IMR-90 (cell line): ENCODE measurements at regions not wholly inside any gene's neighbourhood (a gene's known extent, or its start where the extent isn't known, plus 50 kb on each side); places are given as distances from the start of the nearest gene placed in this dataset.

ENCODE experiments used
- ATAC-seq: fragments of 200-7000 bp; cut with Tn5 transposase; 2 replicates; pipeline ENCODE4 v1.9.1; 2020; ENCODE audit warnings: low read depth, mild to moderate bottlenecking, moderate library complexity
- BruUV-seq: library from RNA; stranded (reverse); fragments of 400-500 nt; replicated peaks from 2 replicates; lab custom pipeline; 2021; lab: Mats Ljungman, UMichigan
- CTCF ChIA-PET: fragments of 300-600 bp; formaldehyde crosslinking; extraction: SDS; loops from one replicate; lab custom pipeline; 2021; ENCODE audit warnings: antibody characterized with exemption; lab: Yijun Ruan, JAX
- POLR2A ChIA-PET: fragments of 300-600 bp; sonication (Branson Sonifier 250); formaldehyde crosslinking; loops from one replicate; lab custom pipeline; 2022; ENCODE audit warnings: antibody characterized with exemption; ENCODE audit not compliant: unreplicated experiment; lab: Charles Lee
- DNase-seq: peaks from one replicate; pipeline ENCODE4 v3.0.0; 2013
- H2AFZ ChIP-seq: replicated peaks from 2 replicates; pipeline ENCODE3; 2013; ENCODE audit warnings: low read length, mild to moderate bottlenecking; ENCODE audit not compliant: poor library complexity
- H2AK5ac ChIP-seq: 2 replicates; pipeline ENCODE4 v1.6.1; 2013; ENCODE audit warnings: low read depth, low read length, inconsistent platforms
- H2AK9ac ChIP-seq: replicated peaks from 2 replicates; pipeline ENCODE3; 2013; ENCODE audit warnings: mild to moderate bottlenecking, low read depth, low read length, moderate library complexity; ENCODE audit not compliant: poor library complexity
- H2BK120ac ChIP-seq: 2 replicates; pipeline ENCODE4 v1.6.1; 2013; ENCODE audit warnings: low read depth, low read length, inconsistent platforms
- H2BK15ac ChIP-seq: 3 replicates; pipeline ENCODE4 v1.6.1; 2013; ENCODE audit warnings: low read depth, low read length, inconsistent platforms
- H2BK20ac ChIP-seq: 2 replicates; pipeline ENCODE4 v1.6.1; 2013; ENCODE audit warnings: low read depth, mild to moderate bottlenecking, inconsistent platforms, low read length, moderate library complexity
- H2BK5ac ChIP-seq: 2 replicates; pipeline ENCODE4 v1.6.1; 2013; ENCODE audit warnings: mild to moderate bottlenecking, low read depth, low read length, inconsistent platforms; ENCODE audit not compliant: poor library complexity, severe bottlenecking
- H3K14ac ChIP-seq: replicated peaks from 2 replicates; pipeline ENCODE4 v1.6.1; 2013; ENCODE audit warnings: low read depth, low read length, inconsistent platforms
- H3K18ac ChIP-seq: 2 replicates; pipeline ENCODE4 v1.6.1; 2013; ENCODE audit warnings: low read depth, low read length, control low read depth
- H3K23ac ChIP-seq: 2 replicates; pipeline ENCODE4 v1.6.1; 2013; ENCODE audit warnings: low read depth, low read length, inconsistent platforms
- H3K27ac ChIP-seq: 2 replicates; pipeline ENCODE4 v1.5.1; 2013; ENCODE audit warnings: mild to moderate bottlenecking, control low read depth, low read length; ENCODE audit not compliant: insufficient read depth
- H3K27me3 ChIP-seq: 2 replicates; pipeline ENCODE4 v1.6.1; 2013; ENCODE audit warnings: low read length; ENCODE audit not compliant: control insufficient read depth, insufficient read depth
- H3K36me3 ChIP-seq: 2 replicates; pipeline ENCODE4 v1.6.1; 2013; ENCODE audit warnings: low read length, mixed read lengths; ENCODE audit not compliant: control insufficient read depth, insufficient read depth
- H3K4ac ChIP-seq: 2 replicates; pipeline ENCODE4 v1.6.1; 2013; ENCODE audit warnings: low read depth, low read length, inconsistent platforms
- H3K4me1 ChIP-seq: 2 replicates; pipeline ENCODE4 v1.6.1; 2013; ENCODE audit warnings: low read length, mixed read lengths; ENCODE audit not compliant: control insufficient read depth, insufficient read depth
- H3K4me2 ChIP-seq: 2 replicates; pipeline ENCODE4 v1.6.1; 2013; ENCODE audit warnings: low read depth, mild to moderate bottlenecking, control low read depth, low read length, moderate library complexity
- H3K4me3 ChIP-seq: 2 replicates; pipeline ENCODE4 v1.5.1; 2013; ENCODE audit warnings: low read depth, mild to moderate bottlenecking, control low read depth, low read length, moderate library complexity; ENCODE audit not compliant: insufficient read depth
- H3K56ac ChIP-seq: 2 replicates; pipeline ENCODE4 v1.6.1; 2013; ENCODE audit warnings: low read length, inconsistent platforms; ENCODE audit not compliant: insufficient read depth; ENCODE audit errors: extremely low read depth
- H3K79me1 ChIP-seq, 2 experiments: 2 replicates each; pipeline ENCODE4 v1.6.1; 2013; ENCODE audit warnings: low read length in 2 of 2, inconsistent platforms in 1 of 2, low read depth in 1 of 2
- H3K9ac ChIP-seq: 2 replicates; pipeline ENCODE4 v1.6.1; 2013; ENCODE audit warnings: low read depth, low read length, control low read depth
- H3K9me1 ChIP-seq: 2 replicates; pipeline ENCODE4 v1.6.1; 2013; ENCODE audit warnings: low read length, inconsistent platforms; ENCODE audit not compliant: insufficient read depth
- H3K9me3 ChIP-seq: 2 replicates; pipeline ENCODE4 v1.6.1; 2013; ENCODE audit warnings: low read length; ENCODE audit not compliant: control insufficient read depth, insufficient read depth
- H4K20me1 ChIP-seq: 2 replicates; pipeline ENCODE4 v1.6.1; 2013; ENCODE audit warnings: low read length, inconsistent platforms; ENCODE audit not compliant: insufficient read depth
- H4K5ac ChIP-seq: 2 replicates; pipeline ENCODE4 v1.6.1; 2013; ENCODE audit warnings: mild to moderate bottlenecking, low read depth, low read length, control low read depth
- H4K8ac ChIP-seq, 2 experiments: 2 replicates each; pipeline ENCODE4 v1.6.1; 2013; ENCODE audit warnings: low read depth in 2 of 2, low read length in 2 of 2, control low read depth in 1 of 2, inconsistent platforms in 1 of 2
- H4K91ac ChIP-seq: 2 replicates; pipeline ENCODE4 v1.6.1; 2013; ENCODE audit warnings: low read depth, low read length, inconsistent platforms; ENCODE audit not compliant: insufficient read depth
- BHLHE40 ChIP-seq: fragments of 150-350 bp; IDR thresholded peaks from 2 replicates; pipeline ENCODE4 v1.6.1; 2016; ENCODE audit warnings: mild to moderate bottlenecking, low read depth, low read length
- CHD1 ChIP-seq: IDR thresholded peaks from 2 replicates; pipeline ENCODE4 v1.6.1; 2012; ENCODE audit warnings: low read depth, low read length, improper control_type of control experiment
- MAZ ChIP-seq: IDR thresholded peaks from 2 replicates; pipeline ENCODE4 v1.6.1; 2012; ENCODE audit warnings: low read depth, mild to moderate bottlenecking, low read length, improper control_type of control experiment, moderate library complexity, borderline replicate concordance
- MXI1 ChIP-seq: IDR thresholded peaks from 2 replicates; pipeline ENCODE4 v1.6.1; 2012; ENCODE audit warnings: low read depth, mild to moderate bottlenecking, low read length, moderate library complexity, borderline replicate concordance
- POLR2A ChIP-seq: IDR thresholded peaks from 2 replicates; pipeline ENCODE4 v1.6.1; 2012; ENCODE audit warnings: mild to moderate bottlenecking, low read depth, low read length
- RAD21 ChIP-seq: IDR thresholded peaks from 2 replicates; pipeline ENCODE4 v1.6.1; 2012; ENCODE audit warnings: low read length, improper control_type of control experiment
- RCOR1 ChIP-seq: IDR thresholded peaks from 2 replicates; pipeline ENCODE4 v1.6.1; 2012; ENCODE audit warnings: mild to moderate bottlenecking, low read length, improper control_type of control experiment; ENCODE audit not compliant: insufficient replicate concordance
- SMC3 ChIP-seq: fragments of 150-350 bp; IDR thresholded peaks from 2 replicates; pipeline ENCODE4 v1.6.1; 2016; ENCODE audit warnings: low read depth, mild to moderate bottlenecking, antibody characterized with exemption, low read length, moderate library complexity
- WGBS, 2 experiments: methylation state at CpG; one replicate each; pipeline versions ENCODE4 v1.1.5 to v1.1.7; 2013; ENCODE audit warnings: missing lambda C conversion rate in 2 of 2; ENCODE audit not compliant: insufficient read length in 1 of 2; ENCODE audit errors: extremely low coverage in 2 of 2; 5-methylcytosine and 5-hydroxymethylcytosine counted together
- dilution Hi-C: fragments of 300-500 bp; cut with HindIII; formaldehyde crosslinking; loops from one replicate; pipeline ENCODE4 v1.14.3; 2018; ENCODE audit warnings: low sequenced_read_pairs; ENCODE audit not compliant: unreplicated experiment
- in situ Hi-C: fragments of 300-500 bp; cut with MboI; formaldehyde crosslinking; loops from 3 replicates; pipeline ENCODE4 v1.14.3; 2019; ENCODE audit warnings: low sequenced_read_pairs, inconsistent platforms, mixed read lengths
- intact Hi-C: fragments of 100-400 bp; cut with micrococcal nuclease; formaldehyde crosslinking; loops from 2 replicates; pipeline ENCODE4 v1.10.0; 2022
- TF ChIP-seq, protein P1 (sequence below): fragments of 150-350 bp; IDR thresholded peaks from 2 replicates; pipeline ENCODE4 v1.6.1; 2016; ENCODE audit warnings: low read depth, mild to moderate bottlenecking, low read length, moderate library complexity, borderline replicate concordance
- TF ChIP-seq, protein P2 (sequence below): conservative IDR thresholded peaks from 2 replicates; pipeline ENCODE4 v1.5.1; 2012; ENCODE audit warnings: mild to moderate bottlenecking, low read depth, low read length, improper control_type of control experiment

DNA sequence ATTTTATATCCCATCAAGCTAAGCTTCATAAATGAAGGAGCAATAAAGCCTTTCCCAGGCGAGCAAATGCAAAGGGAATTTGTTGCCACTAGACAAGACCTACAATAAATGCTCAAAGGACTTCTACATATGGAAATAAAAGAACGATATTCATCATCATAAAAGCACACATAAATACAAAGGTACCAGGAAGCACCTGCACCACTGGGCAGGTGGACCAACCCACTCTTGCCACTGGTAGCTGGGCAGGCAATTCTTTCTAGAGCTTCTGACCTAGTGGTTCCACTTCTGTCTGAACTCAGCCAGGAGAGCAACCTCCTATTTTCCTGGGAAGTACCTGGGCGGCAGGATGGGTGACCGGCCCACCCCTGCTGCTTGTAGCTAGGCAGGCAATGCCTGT lies 237.2 kb upstream of the ITM2A start:
- no peak overlapping the region for H3K4ac ChIP-seq
- H3K27me3 ChIP-seq: no peaks in the 10 kb centered on the region
- WGBS, 2 experiments: no CpG with 5 or more reads among the region's 4 CpGs
- no peak overlapping the region for H2BK120ac ChIP-seq
- no peak overlapping the region for H3K14ac ChIP-seq
- H3K9me1 ChIP-seq: no peaks in the 10 kb centered on the region
- dilution Hi-C loops: no loop called here
- no peak overlapping the region for H3K4me3 ChIP-seq
- intact Hi-C loops: loop anchor here (10.0 kb wide), 1 partner anchor 60 kb away; no protein-coding TSS in a partner anchor
- no peak overlapping the region for H2BK15ac ChIP-seq
- H2BK5ac ChIP-seq: no peak overlapping the region
- POLR2A ChIA-PET: no interaction called here
- no peaks in the 10 kb centered on the region for H4K20me1 ChIP-seq
- CTCF ChIA-PET: no interaction called here
- no peaks in the 10 kb centered on the region for H3K9me3 ChIP-seq
- no peak overlapping the region for H2AK5ac ChIP-seq
- no peaks in the 10 kb centered on the region for H3K79me1 ChIP-seq
- no peak for TF ChIP-seq MXI1
- no peak for TF ChIP-seq CHD1
- TF ChIP-seq, protein P1, sequence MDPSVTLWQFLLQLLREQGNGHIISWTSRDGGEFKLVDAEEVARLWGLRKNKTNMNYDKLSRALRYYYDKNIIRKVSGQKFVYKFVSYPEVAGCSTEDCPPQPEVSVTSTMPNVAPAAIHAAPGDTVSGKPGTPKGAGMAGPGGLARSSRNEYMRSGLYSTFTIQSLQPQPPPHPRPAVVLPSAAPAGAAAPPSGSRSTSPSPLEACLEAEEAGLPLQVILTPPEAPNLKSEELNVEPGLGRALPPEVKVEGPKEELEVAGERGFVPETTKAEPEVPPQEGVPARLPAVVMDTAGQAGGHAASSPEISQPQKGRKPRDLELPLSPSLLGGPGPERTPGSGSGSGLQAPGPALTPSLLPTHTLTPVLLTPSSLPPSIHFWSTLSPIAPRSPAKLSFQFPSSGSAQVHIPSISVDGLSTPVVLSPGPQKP: no peak
- no peak for TF ChIP-seq POLR2A
- TF ChIP-seq RAD21: no peak
- TF ChIP-seq RCOR1: no peak
- TF ChIP-seq MAZ: no peak
- TF ChIP-seq, protein P2, sequence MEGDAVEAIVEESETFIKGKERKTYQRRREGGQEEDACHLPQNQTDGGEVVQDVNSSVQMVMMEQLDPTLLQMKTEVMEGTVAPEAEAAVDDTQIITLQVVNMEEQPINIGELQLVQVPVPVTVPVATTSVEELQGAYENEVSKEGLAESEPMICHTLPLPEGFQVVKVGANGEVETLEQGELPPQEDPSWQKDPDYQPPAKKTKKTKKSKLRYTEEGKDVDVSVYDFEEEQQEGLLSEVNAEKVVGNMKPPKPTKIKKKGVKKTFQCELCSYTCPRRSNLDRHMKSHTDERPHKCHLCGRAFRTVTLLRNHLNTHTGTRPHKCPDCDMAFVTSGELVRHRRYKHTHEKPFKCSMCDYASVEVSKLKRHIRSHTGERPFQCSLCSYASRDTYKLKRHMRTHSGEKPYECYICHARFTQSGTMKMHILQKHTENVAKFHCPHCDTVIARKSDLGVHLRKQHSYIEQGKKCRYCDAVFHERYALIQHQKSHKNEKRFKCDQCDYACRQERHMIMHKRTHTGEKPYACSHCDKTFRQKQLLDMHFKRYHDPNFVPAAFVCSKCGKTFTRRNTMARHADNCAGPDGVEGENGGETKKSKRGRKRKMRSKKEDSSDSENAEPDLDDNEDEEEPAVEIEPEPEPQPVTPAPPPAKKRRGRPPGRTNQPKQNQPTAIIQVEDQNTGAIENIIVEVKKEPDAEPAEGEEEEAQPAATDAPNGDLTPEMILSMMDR: no peak
- no peak for TF ChIP-seq BHLHE40
- TF ChIP-seq SMC3: no peak
- H3K23ac ChIP-seq: no peak overlapping the region
- H3K27ac ChIP-seq: no peak overlapping the region
- H3K36me3 ChIP-seq: no peaks in the 10 kb centered on the region
- DNase-seq (no peak), ATAC-seq (no peak)
- H4K8ac ChIP-seq: no peak overlapping the region
- no peak overlapping the region for H3K9ac ChIP-seq
- H3K4me2 ChIP-seq: no peak overlapping the region
- H3K56ac ChIP-seq: no peak overlapping the region
- no peak overlapping the region for H2AFZ ChIP-seq
- H3K4me1 ChIP-seq: no peaks in the 10 kb centered on the region
- BruUV-seq: no TSS peak
- no peak overlapping the region for H4K5ac ChIP-seq
- H2BK20ac ChIP-seq: no peak overlapping the region
- H2AK9ac ChIP-seq: no peak overlapping the region
- H4K91ac ChIP-seq: no peak overlapping the region
- in situ Hi-C loops: no loop called here
- no peak overlapping the region for H3K18ac ChIP-seq
